Sigmoid colon (tissue), 6 donors: ENCODE measurements at regions not wholly inside any gene's neighbourhood (a gene's known extent, or its start where the extent isn't known, plus 50 kb on each side); places are given as distances from the start of the nearest gene placed in this dataset.

Experiments
- DNase-seq: peaks from one replicate; pipeline ENCODE4 v3.0.0-alpha.2; 2019
- H3K27ac ChIP-seq, 4 donors: fragments of 200-600 bp; sonication (generic); one replicate each; pipeline ENCODE4 v1.5.1; 2016 to 2019; ENCODE audit warnings: mild to moderate bottlenecking in 1 of 4
- H3K27me3 ChIP-seq, 3 donors: fragments of 200-600 bp; sonication (generic); one replicate each; pipeline ENCODE4 v1.5.1; 2019; ENCODE audit warnings: mild to moderate bottlenecking in 1 of 3
- H3K36me3 ChIP-seq, 4 donors: fragments of 200-600 bp; sonication (generic); one replicate each; pipeline ENCODE4 v1.5.1; 2016 to 2019
- H3K4me1 ChIP-seq, 4 donors: fragments of 200-600 bp; sonication (generic); one replicate each; pipeline ENCODE4 v1.5.1; 2017 to 2019
- H3K4me3 ChIP-seq, 4 donors: fragments of 200-600 bp; sonication (generic); one replicate each; pipeline ENCODE4 v1.5.1; 2017 to 2019; ENCODE audit warnings: mild to moderate bottlenecking in 2 of 4, moderate library complexity in 1 of 4
- H3K9me3 ChIP-seq, 4 donors: fragments of 200-600 bp in 3 of 4; sonication (generic) in 3 of 4; one replicate each; pipeline versions ENCODE4 v1.5.1 to v1.6.1; 2013 to 2019
- EP300 ChIP-seq, 4 donors: sonication (generic); formaldehyde crosslinking; IDR thresholded peaks; one replicate each; pipeline ENCODE4 v1.6.1; 2017; ENCODE audit warnings: antibody characterized with exemption in 4 of 4
- POLR2A ChIP-seq, 2 donors: fragments of 450-650 bp; IDR thresholded peaks; one replicate each; pipeline ENCODE4 v1.6.1; 2016; ENCODE audit warnings: antibody characterized with exemption in 2 of 2, mild to moderate bottlenecking in 2 of 2, moderate library complexity in 2 of 2
- POLR2AphosphoS5 ChIP-seq, 4 donors: sonication (generic); formaldehyde crosslinking; IDR thresholded peaks; one replicate each; pipeline ENCODE4 v1.6.1; 2017; ENCODE audit warnings: antibody characterized with exemption in 4 of 4
- WGBS, 2 donors: extraction: QIAGEN DNeasy Blood & Tissue Kit; methylation state at CpG; one replicate each; pipeline ENCODE4 v1.1.7; 2013; 5-methylcytosine and 5-hydroxymethylcytosine counted together
- intact Hi-C: fragments of 100-400 bp; cut with DNase I; formaldehyde crosslinking; loops from one replicate; pipeline ENCODE4 v1.15.1; 2023
- TF ChIP-seq, protein P1 (sequence below), 4 experiments: fragments of 450-650 bp in 3 of 4; fragments of 200-600 bp in 1 of 4; IDR thresholded peaks; one replicate each; pipeline ENCODE4 v1.5.1; 2016 to 2019; ENCODE audit warnings: antibody characterized with exemption in 4 of 4, mild to moderate bottlenecking in 3 of 4, moderate library complexity in 2 of 4
- donor health status: healthy with polysubstance abuse.
- donor health status: healthy.

DNA sequence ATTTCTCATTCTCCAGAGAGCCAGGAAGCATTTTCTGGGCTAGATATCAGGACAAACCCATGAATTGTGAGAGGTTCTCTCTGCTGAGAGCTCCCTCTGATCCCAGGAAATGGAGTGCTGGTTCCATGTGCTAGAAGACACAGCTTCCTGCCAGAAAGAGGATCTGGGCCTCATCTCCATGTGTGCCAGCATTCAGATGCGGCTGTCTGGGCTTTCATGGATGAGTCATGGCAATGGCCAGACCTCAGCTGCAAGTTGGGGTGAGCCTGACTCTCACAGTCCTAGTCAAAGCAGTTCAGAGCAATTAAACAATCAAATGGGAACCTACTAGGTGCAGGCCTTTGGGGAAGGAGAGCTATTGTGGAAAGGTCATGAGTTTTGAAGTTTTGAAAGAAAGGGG is 82.3 kb upstream of the EED start:
- Histone ChIP-seq H3K27me3 (no peaks in the 10 kb centered on the region), H3K36me3 (no peaks in the 10 kb centered on the region), H3K27ac (peak overlapping the region; percentile 60 to 79 (median 76)), H3K9me3 (no peaks in the 10 kb centered on the region), H3K4me3 (no peak overlapping the region), H3K4me1 (peaks cover 0 to 44% (median 34%) of the 10 kb centered on the region in 4 donors)
- peak; percentile 91 for DNase-seq
- WGBS, 2 donors = 63 to 84% methylated on average over 1 of the region's 1 CpG
- peak in 1 of 4 donors; percentile 5 for TF ChIP-seq EP300 (IDR thresholded peaks at IDR 0.05)
- TF ChIP-seq POLR2A (IDR thresholded peaks at IDR 0.05) = no peak
- TF ChIP-seq, protein P1, sequence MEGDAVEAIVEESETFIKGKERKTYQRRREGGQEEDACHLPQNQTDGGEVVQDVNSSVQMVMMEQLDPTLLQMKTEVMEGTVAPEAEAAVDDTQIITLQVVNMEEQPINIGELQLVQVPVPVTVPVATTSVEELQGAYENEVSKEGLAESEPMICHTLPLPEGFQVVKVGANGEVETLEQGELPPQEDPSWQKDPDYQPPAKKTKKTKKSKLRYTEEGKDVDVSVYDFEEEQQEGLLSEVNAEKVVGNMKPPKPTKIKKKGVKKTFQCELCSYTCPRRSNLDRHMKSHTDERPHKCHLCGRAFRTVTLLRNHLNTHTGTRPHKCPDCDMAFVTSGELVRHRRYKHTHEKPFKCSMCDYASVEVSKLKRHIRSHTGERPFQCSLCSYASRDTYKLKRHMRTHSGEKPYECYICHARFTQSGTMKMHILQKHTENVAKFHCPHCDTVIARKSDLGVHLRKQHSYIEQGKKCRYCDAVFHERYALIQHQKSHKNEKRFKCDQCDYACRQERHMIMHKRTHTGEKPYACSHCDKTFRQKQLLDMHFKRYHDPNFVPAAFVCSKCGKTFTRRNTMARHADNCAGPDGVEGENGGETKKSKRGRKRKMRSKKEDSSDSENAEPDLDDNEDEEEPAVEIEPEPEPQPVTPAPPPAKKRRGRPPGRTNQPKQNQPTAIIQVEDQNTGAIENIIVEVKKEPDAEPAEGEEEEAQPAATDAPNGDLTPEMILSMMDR (IDR thresholded peaks at IDR 0.05) = no peak
- TF ChIP-seq POLR2AphosphoS5 (IDR thresholded peaks at IDR 0.05) = peak; percentile 68 to 92 (median 91)
- intact Hi-C loops = loop anchor here (5.0 kb wide), 1 partner anchor 40 kb away; no protein-coding TSS in a partner anchor

DNA sequence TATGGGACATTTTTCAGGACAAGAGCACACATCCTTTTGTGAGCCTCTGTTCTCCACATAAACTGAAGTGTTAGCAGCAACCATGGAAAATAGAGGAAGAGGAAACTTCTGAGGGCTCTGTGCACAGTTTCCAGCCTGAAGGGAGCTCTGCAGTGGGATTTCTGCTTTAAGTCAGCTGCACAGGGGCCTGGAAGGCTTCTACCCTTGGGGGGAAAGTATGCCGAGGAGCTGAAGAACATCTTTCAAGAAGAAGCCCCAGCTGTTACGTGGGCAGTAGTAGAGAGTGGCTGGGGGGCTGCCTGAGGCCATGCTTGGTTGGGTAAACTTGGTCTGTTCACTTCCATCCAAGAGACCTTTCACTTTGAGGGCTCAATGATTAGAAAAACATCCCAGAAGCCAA is 82.7 kb upstream of the EED start:
- Histone ChIP-seq H3K27ac (peak overlapping the region; percentile 60 to 79 (median 76)), H3K27me3 (no peaks in the 10 kb centered on the region), H3K36me3 (no peaks in the 10 kb centered on the region), H3K4me1 (peaks cover 0 to 44% (median 34%) of the 10 kb centered on the region in 4 donors), H3K4me3 (no peak overlapping the region), H3K9me3 (no peaks in the 10 kb centered on the region)
- TF ChIP-seq POLR2AphosphoS5 (IDR thresholded peaks at IDR 0.05) (no peak), EP300 (IDR thresholded peaks at IDR 0.05) (no peak), POLR2A (IDR thresholded peaks at IDR 0.05) (no peak)
- TF ChIP-seq, protein P1 (IDR thresholded peaks at IDR 0.05) = no peak
- no peak for DNase-seq
- intact Hi-C loops = loop anchor here (5.0 kb wide), 1 partner anchor 40 kb away; no protein-coding TSS in a partner anchor
- WGBS, 2 donors = 59 to 85% methylated on average over 2 of the region's 2 CpGs

DNA sequence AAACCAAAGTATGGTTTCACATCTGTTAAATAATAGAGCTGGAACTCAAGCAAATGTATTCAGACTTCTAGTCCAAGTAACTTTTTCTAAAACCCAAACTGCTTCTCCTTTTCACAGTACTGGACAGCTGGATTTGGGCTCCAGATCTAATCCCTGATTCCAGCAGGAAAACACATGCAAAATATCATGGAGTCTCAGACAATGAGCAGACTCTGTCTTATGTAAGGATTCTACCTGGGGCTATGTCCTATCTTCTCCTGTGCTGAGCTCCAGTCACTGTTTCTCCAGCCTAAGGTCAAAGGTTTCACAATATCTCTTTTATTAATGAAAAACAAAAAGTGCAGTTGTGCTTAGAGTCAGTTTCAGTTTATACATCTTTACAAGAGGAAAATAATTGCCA is 83.2 kb upstream of the EED start:
- peak overlapping the region; percentile 60 to 79 (median 76) for H3K27ac ChIP-seq
- intact Hi-C loops = loop anchor here (5.0 kb wide), 1 partner anchor 39 kb away; no protein-coding TSS in a partner anchor
- no peak for DNase-seq

DNA sequence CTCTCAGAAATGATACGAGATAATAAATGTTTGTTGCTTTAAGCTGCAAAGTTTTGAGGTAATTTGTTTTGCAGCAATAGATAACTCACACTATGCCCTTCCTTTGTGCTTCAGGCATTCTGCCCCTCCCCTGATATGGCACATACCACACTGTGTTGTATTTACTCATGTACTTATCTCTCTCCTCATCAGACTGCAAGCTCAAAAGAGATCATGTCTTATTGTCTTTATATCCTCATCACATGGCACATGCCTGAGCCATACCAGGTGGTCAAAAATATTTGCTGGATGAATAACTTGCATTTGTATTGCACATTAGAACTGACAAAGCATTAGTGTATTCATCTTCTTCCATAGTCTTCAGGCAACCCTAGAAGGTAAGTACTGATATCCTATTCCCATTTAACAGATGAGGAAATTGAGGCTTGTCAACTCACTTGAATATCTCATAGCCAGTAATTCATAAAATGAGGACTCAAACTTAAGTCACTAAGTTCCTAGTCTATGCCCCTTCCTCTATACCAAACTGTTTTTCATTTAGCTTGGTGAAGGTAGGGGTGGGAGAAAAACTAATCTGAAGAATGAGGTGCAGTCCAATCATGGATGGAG is 83.9 kb upstream of the EED start:
- peak overlapping the region in 3 of 4 donors; percentile 74 to 79 (median 78) for H3K27ac ChIP-seq
- no peaks in the 10 kb centered on the region for H3K9me3 ChIP-seq
- intact Hi-C loops = loop anchor here (5.0 kb wide), 1 partner anchor 38 kb away; no protein-coding TSS in a partner anchor
- no peak for DNase-seq
- H3K36me3 ChIP-seq = no peaks in the 10 kb centered on the region
- H3K4me1 ChIP-seq = peaks cover 0 to 44% (median 34%) of the 10 kb centered on the region in 4 donors
- no peak overlapping the region for H3K4me3 ChIP-seq
- 15 to 61% methylated on average over 1 of the region's 1 CpG for WGBS, 2 donors
- no peaks in the 10 kb centered on the region for H3K27me3 ChIP-seq
- no peak for TF ChIP-seq POLR2A (IDR thresholded peaks at IDR 0.05)
- TF ChIP-seq, protein P1 (IDR thresholded peaks at IDR 0.05) = no peak
- no peak for TF ChIP-seq POLR2AphosphoS5 (IDR thresholded peaks at IDR 0.05)
- TF ChIP-seq EP300 (IDR thresholded peaks at IDR 0.05) = no peak

More for the DNA sequence above, 83.2 kb upstream of the EED start:
- H3K4me3 ChIP-seq = no peak overlapping the region
- TF ChIP-seq POLR2A (IDR thresholded peaks at IDR 0.05) (no peak), POLR2AphosphoS5 (IDR thresholded peaks at IDR 0.05) (no peak)
- no peaks in the 10 kb centered on the region for H3K9me3 ChIP-seq
- peaks cover 0 to 44% (median 34%) of the 10 kb centered on the region in 4 donors for H3K4me1 ChIP-seq
- H3K27me3 ChIP-seq = no peaks in the 10 kb centered on the region
- no peaks in the 10 kb centered on the region for H3K36me3 ChIP-seq

DNA sequence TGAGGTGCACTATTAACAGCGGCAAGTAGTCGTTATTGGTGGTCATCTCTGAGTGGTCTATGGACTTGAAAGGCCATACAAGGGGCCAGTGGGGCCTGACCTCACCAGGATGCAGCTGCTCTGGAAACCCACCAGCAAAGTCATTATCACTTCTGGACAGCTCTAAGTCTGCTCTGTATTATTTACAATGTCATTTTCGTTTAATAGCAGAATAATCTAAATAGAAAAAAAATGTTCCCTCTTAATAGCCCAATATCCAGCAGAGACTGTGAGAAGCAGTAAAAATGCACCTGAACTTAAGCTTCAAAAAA is 85.0 kb upstream of the EED start:
- WGBS, 2 donors = 80 to 94% methylated on average over 3 of the region's 3 CpGs
- no peak overlapping the region for H3K4me3 ChIP-seq
- H3K27me3 ChIP-seq = no peaks in the 10 kb centered on the region
- no peak overlapping the region for H3K27ac ChIP-seq
- intact Hi-C loops = no loop called here
- DNase-seq = no peak
- no peaks in the 10 kb centered on the region for H3K36me3 ChIP-seq
- peaks cover 0 to 44% (median 34%) of the 10 kb centered on the region in 4 donors for H3K4me1 ChIP-seq
- no peaks in the 10 kb centered on the region for H3K9me3 ChIP-seq
- TF ChIP-seq POLR2AphosphoS5 (IDR thresholded peaks at IDR 0.05) = no peak
- no peak for TF ChIP-seq EP300 (IDR thresholded peaks at IDR 0.05)
- no peak for TF ChIP-seq POLR2A (IDR thresholded peaks at IDR 0.05)
- TF ChIP-seq, protein P1 (IDR thresholded peaks at IDR 0.05) = no peak
